Activated CD4-positive, alpha-beta T cell treated with anti-CD3 and anti-CD28 coated beads for 24 hours (primary cell): ENCODE measurements at regions not wholly inside any gene's neighbourhood (a gene's known extent, or its start where the extent isn't known, plus 50 kb on each side); places are given as distances from the start of the nearest gene placed in this dataset.

ENCODE experiments used
- DNase-seq, 2 donors: peaks; one replicate each; pipeline ENCODE4 v3.0.0-alpha.2; 2020; ENCODE audit warnings: low read depth in 2 of 2

- DNase-seq, result peak in 1 of 2 donors; percentile 25
These were observed 203.4 kb downstream of the KIF26A start for GRCh38 chr14:104341532-104342434.

DNA sequence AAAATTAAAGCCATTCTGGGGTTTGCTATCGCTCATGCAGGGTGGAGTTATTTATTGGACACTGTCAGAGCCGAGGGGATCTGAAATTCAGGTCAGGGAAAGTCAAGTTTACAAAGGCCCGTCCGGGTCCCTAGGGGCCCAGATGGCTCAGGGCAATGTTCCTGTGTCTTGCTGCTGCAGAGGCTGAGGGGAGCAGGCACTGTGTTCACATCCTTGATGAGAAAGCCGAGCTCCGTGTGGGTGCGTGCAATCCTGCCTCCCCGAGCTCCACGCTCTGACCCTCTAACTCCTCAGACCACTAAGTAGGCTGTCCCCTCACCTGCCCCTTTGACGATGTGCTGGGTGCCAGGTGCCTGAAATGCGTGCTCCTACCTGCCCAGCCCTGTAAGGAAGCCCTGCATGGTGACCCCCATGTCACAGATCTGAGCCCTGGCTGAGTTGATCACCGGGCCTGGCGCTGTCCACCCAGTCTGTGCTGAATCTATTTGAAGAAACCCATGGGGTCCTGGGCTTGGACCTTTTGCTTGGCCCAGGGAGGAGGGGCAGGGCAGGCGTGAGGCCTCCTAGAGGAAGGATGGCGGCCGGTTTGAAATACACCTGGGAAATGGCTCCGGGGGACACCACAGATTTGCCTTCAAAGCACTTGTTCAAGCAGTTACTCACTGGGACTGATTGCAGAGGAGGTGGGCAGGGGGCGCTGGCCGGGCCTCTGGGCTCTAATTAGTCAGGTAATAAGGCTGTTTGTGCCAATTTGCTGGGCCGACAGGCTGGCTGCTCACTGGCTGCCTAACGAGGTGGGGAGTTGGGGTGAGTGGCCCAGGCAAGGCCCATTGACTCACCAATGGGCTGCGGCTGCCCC lies 204.3 kb downstream of the KIF26A start:
- DNase-seq, result no peak

GRCh38 chr14:104343294-104343625 lies 204.9 kb downstream of the KIF26A start:
- DNase-seq, result no peak

GRCh38 chr14:104343690-104344640 lies 205.6 kb downstream of the KIF26A start:
- no peak for DNase-seq

DNA sequence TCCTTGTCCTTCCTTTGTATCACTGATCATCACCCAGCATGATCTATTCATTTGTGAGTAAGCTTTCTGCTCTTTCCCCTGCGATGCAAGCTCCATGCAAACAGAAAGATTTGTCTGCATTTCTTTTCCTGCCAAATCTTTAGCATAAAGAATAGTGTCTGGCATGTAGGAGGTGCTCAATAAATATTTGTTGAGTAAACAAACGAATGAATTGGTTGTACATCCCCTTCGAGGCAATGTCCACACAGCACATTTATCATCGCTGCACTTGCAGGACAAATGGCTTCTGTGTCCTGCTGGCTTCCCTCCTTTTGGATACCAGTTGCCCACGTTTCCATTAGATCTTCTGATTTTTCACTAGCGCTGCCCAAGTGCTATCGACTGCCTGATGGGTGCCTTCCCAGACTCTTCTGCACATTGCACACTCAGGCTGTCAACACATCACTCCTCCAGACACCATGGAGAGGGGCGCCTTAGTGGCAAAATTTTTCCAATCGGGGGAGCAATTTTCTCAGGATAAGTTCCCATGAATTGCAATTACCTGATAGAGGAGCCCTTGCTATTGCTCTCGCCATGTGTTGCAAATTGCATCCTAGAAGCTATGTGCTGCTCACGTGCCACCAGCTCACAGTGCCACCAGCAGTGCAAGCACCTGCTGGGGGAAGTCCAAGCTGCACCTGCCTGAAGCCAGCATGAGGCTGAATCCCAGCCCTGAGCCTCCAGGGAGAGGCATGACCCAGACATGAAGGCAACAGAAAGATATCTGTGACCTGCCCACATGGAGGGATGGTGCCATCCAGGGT lies 206.6 kb downstream of the KIF26A start:
- DNase-seq, result no peak

DNA sequence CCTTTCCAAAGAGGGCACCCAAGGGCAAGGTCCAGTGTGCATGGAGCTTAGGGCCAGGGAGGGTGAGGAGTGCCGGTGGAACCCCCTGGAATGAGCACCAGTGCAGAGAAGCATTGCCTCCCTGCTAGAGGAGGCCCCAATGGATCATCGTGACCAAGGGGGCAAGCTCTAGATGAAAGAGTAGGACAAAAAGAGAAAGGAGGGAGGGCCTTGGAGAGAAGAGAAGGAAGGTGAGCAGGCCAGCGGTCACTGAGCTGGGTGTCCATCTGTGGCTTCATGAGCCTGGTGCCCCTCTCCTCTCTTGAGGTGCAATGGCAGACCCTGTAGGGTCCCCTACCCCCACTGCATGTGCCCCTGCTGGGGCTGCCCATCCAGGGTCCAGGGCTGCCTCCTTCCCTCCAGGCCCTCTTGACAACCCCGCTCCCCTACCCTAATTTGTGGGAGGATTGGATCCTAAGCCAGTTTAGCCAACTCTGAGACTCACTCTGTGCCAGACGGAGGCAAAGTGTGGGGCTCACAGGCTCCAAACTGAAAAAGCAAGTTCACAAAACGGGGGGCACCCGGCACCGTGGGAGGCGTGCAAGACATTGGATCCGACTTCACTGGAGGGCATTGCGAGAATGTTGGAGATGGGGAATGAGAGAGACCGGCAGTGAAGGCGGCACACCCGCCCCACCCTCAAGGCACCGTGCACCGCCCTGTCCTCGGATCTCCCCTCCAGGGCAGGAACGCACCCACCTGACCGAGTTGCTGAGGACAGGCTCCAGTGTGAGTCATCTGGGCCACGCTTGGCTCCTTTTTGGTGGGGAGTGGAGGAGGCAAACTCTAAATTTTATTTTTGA lies 207.5 kb downstream of the KIF26A start:
- DNase-seq, result no peak

GRCh38 chr14:104346608-104347007 lies 208.2 kb downstream of the KIF26A start:
- DNase-seq, result no peak

- DNase-seq, result no peak
These were observed 210.4 kb downstream of the KIF26A start for GRCh38 chr14:104348741-104349140.

DNA sequence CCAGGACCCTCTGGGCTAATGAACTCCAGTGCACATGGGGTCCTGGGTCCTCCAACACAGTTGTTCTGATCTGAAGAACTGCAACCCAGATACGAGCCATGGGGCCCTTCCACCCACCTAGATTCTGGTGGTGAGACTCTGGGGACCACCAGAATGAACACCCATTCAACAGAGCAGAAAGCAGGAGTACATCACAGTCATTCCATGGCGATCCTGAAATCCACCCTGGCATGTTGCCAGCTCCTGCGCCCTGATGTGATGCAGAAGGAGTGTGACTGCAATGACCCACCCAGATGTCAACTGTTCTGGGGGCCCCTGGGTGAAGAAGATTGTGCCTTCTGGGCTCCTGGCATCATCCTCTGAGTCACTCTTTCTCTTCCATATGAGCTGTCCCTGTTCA lies 211.6 kb downstream of the KIF26A start:
- DNase-seq, result no peak

DNA sequence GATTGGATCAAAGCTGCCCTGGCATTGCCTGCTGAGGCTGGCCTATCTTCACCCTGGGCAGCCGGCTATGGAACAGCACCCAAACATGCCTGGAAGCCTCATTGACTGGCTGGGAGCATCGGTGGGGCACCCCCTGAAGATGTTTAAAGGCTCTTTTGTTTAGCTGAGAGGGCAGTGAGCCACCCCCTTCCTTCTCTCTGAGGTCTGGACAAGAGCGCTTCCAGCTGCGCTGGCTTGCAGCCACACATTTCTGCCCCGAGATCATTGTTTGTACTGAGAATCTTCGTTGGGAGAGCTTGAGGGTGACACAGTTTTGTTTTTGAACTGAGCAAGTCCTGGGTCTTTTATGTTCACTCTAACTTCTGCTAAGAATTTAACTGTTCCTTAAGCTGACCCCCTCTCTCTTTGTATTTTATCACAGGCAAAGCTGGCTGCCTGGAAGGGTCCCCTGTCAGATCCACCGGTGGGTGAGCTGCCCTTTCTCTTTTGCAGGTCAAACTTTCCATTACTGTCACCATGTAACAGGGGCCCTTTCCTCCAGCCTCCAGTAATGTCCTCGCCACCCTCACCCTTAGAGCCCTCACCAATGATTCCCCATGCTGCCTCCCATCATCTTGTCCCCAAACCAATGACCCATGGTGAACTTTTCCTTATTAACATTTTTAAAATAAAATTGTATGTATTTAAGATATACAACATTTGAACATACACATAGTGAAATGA lies 212.2 kb downstream of the KIF26A start:
- DNase-seq, result no peak

DNA sequence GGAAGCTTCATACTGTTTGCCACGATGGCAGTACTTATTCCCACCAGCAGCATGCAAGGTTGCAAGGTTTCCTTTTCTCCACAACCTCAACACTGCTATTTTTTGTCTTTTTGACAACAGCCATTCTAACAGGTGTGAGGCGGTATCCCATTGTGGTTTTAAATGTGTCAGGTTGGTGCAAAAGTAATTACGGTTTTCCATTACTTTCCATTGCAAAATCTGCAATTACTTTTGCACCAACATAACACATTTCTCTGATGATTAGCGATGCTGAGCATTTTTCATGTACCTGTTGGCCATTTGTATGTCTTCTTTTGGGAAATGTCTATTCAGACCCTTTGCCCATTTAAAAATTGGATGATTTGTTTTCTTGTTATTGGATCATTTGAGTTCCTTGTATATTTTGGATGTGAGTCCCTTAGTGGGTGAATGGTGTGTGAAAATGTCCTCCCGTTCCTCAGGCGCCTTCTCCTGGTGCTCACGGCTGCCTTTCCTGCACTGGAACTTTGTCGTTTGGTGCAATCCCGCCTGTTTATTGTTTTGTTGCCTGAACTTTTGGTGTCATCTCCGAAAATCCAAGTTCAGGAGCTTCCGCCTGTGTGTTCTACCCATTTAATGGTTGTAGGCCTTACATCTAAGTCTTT lies 213.6 kb downstream of the KIF26A start:
- DNase-seq, result no peak

- no peak for DNase-seq
These were observed 214.3 kb downstream of the KIF26A start for GRCh38 chr14:104352493-104353220.

GRCh38 chr14:104353221-104353920 lies 215.0 kb downstream of the KIF26A start:
- no peak for DNase-seq

- DNase-seq, result no peak
These were observed 215.7 kb downstream of the KIF26A start for GRCh38 chr14:104353921-104354701.

DNA sequence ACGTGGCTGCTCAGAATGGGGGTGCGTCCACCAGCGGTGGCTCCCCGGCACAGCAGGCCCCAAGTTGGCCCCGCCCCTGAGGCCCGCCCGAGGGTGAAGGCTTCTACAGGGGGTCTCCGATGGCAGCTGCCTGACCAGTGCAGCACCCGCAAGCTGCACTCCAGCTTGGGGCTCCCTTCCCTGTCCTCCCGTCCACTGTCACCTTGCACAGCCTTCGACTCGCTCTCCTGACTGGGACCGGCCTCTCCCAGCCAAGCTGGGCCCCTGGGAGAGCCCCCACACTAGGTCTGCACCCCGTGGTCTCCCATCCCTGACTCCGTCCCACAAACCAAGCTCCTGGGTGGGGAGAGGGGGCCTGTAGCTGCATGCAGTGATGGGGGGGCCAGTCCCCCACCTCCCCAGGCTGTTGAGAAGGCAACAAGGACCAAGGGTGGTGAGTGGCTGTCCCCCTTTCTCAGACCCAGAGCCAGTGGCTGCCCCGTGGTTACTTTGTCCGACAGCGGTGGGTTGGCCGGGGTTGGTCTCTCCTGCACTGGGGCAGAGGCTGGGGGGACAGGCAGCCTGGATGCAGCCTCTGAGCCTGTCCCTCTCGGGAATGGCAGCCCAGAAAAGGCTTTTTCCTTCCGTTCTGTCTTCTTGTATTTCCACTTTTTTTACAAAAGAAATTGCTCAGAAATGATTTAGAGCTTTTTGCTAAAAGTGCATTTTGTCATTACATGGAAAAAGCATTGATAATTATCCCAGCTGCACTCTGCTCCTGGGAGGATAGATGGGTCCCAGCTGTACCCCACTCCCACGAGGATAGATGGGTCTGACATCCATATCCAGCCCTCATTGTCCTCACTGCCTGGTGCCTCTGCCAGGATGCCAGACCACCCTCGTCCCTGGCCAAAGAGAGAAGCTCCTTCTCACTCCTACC lies 217.0 kb downstream of the KIF26A start:
- DNase-seq, result no peak
